NCI-H510A (cell line): ENCODE measurements at regions not wholly inside any gene's neighbourhood (a gene's known extent, or its start where the extent isn't known, plus 50 kb on each side); places are given as distances from the start of the nearest gene placed in this dataset.
"Not testable (repeated sequence)": the region's sequence is repeated elsewhere in the genome, so short reads cannot be mapped to it uniquely, and the experiment has no call there.

ENCODE experiments used
- DNase-seq: peaks from one replicate; lab custom pipeline; 2025; lab: John Stamatoyannopoulos, UW

GRCh38 chr4:159655547-159655946 is 552.7 kb downstream of the RAPGEF2 start:
- no peak for DNase-seq

- DNase-seq: no peak
These were observed 566.2 kb downstream of the RAPGEF2 start for GRCh38 chr4:159669094-159669493.

GRCh38 chr4:159673221-159673620 is 570.3 kb downstream of the RAPGEF2 start:
- no peak for DNase-seq

GRCh38 chr4:159674241-159674640 is 571.4 kb downstream of the RAPGEF2 start:
- no peak for DNase-seq

GRCh38 chr4:159677521-159677920 is 574.6 kb downstream of the RAPGEF2 start:
- no peak for DNase-seq

- no peak for DNase-seq
These were observed 580.1 kb downstream of the RAPGEF2 start for GRCh38 chr4:159682996-159683395.

- no peak for DNase-seq
These were observed 581.2 kb downstream of the RAPGEF2 start for GRCh38 chr4:159684061-159684460.

GRCh38 chr4:159685340-159686092 is 582.6 kb downstream of the RAPGEF2 start:
- no peak for DNase-seq

- DNase-seq: no peak
These were observed 586.6 kb downstream of the RAPGEF2 start for GRCh38 chr4:159689526-159689925.

GRCh38 chr4:159697322-159698283 is 594.7 kb downstream of the RAPGEF2 start:
- DNase-seq: no peak

GRCh38 chr4:159698336-159698735 is 595.5 kb downstream of the RAPGEF2 start:
- DNase-seq: no peak

- no peak for DNase-seq
These were observed 599.3 kb downstream of the RAPGEF2 start for GRCh38 chr4:159702200-159702599.

GRCh38 chr4:159705334-159705733 is 602.5 kb downstream of the RAPGEF2 start:
- no peak for DNase-seq

GRCh38 chr4:159706704-159707103 is 603.8 kb downstream of the RAPGEF2 start:
- no peak for DNase-seq

- DNase-seq: not testable (repeated sequence)
These were observed 612.3 kb downstream of the RAPGEF2 start for GRCh38 chr4:159715180-159715579.

- no peak for DNase-seq
These were observed 616.7 kb downstream of the RAPGEF2 start for GRCh38 chr4:159719531-159719930.

GRCh38 chr4:159722052-159722451 is 619.2 kb downstream of the RAPGEF2 start:
- DNase-seq: no peak

GRCh38 chr4:159722918-159723317 is 620.0 kb downstream of the RAPGEF2 start:
- no peak for DNase-seq

- DNase-seq: peak; percentile 33
These were observed 620.6 kb downstream of the RAPGEF2 start for GRCh38 chr4:159723341-159724048.

- DNase-seq: no peak
These were observed 622.7 kb downstream of the RAPGEF2 start for GRCh38 chr4:159725571-159725970.

- no peak for DNase-seq
These were observed 632.7 kb downstream of the RAPGEF2 start for GRCh38 chr4:159735281-159736207.
